Liver (tissue), 8 donors: ENCODE measurements at regions not wholly inside any gene's neighbourhood (a gene's known extent, or its start where the extent isn't known, plus 50 kb on each side); places are given as distances from the start of the nearest gene placed in this dataset.

Experiments used
- DNase-seq: peaks from one replicate; pipeline ENCODE4 v3.0.0-alpha.2; 2017; ENCODE audit warnings: low spot score
- H3K27ac ChIP-seq, 2 donors: one replicate each; pipeline ENCODE4 v1.7.0; 2013; ENCODE audit warnings: inconsistent platforms in 2 of 2, low read length in 2 of 2, control low read depth in 1 of 2, low read depth in 1 of 2, mild to moderate bottlenecking in 1 of 2
- H3K27me3 ChIP-seq, 4 donors: one replicate each; pipeline versions ENCODE4 v1.6.1 to v1.7.0; 2013; ENCODE audit warnings: low read length in 3 of 4, inconsistent platforms in 1 of 4, mild to moderate bottlenecking in 1 of 4, moderate library complexity in 1 of 4; ENCODE audit not compliant: control insufficient read depth in 4 of 4, insufficient read depth in 4 of 4
- H3K36me3 ChIP-seq, 4 donors: one replicate each; pipeline versions ENCODE4 v1.6.1 to v1.7.0; 2013; ENCODE audit warnings: low read length in 3 of 4, mild to moderate bottlenecking in 3 of 4, low read depth in 1 of 4, moderate library complexity in 1 of 4; ENCODE audit not compliant: control insufficient read depth in 4 of 4, insufficient read depth in 3 of 4
- H3K4me1 ChIP-seq, 4 donors: one replicate each; pipeline versions ENCODE4 v1.6.1 to v1.7.0; 2013; ENCODE audit warnings: low read length in 3 of 4, mild to moderate bottlenecking in 3 of 4, moderate library complexity in 1 of 4; ENCODE audit not compliant: control insufficient read depth in 4 of 4, insufficient read depth in 4 of 4
- H3K4me3 ChIP-seq, 3 donors: one replicate each; pipeline versions ENCODE4 v1.6.1 to v1.7.0; 2013; ENCODE audit warnings: low read length in 3 of 3, control low read depth in 1 of 3, low read depth in 1 of 3, mild to moderate bottlenecking in 1 of 3
- H3K9ac ChIP-seq, 2 donors: one replicate each; pipeline ENCODE4 v1.7.0; 2013; ENCODE audit warnings: low read length in 2 of 2, mild to moderate bottlenecking in 2 of 2, moderate library complexity in 2 of 2, control low read depth in 1 of 2, low read depth in 1 of 2
- H3K9me3 ChIP-seq, 4 donors: one replicate each; pipeline versions ENCODE4 v1.6.1 to v1.7.0; 2013; ENCODE audit warnings: low read length in 3 of 4; ENCODE audit not compliant: control insufficient read depth in 4 of 4
- ATF3 ChIP-seq: IDR thresholded peaks from 2 replicates; pipeline ENCODE4 v1.6.1; 2016; ENCODE audit warnings: antibody characterized with exemption
- CTCF ChIP-seq: fragments of 150-350 bp; IDR thresholded peaks from 2 replicates; pipeline ENCODE4 v1.5.1; 2017; ENCODE audit warnings: improper control_type of control experiment, low read depth, low read length; ENCODE audit not compliant: missing input control
- EGR1 ChIP-seq, 2 donors: IDR thresholded peaks; 2 replicates each; pipeline ENCODE4 v1.6.1; 2016 to 2018; ENCODE audit warnings: antibody characterized with exemption in 2 of 2, low read depth in 2 of 2
- FOXA1 ChIP-seq: IDR thresholded peaks from 2 replicates; pipeline ENCODE4 v1.6.1; 2016; ENCODE audit warnings: antibody characterized with exemption
- FOXA2 ChIP-seq: IDR thresholded peaks from 2 replicates; pipeline ENCODE4 v1.6.1; 2016; ENCODE audit warnings: antibody characterized with exemption
- GABPA ChIP-seq, 2 donors: IDR thresholded peaks in 1 of 2; conservative IDR thresholded peaks in 1 of 2; 2 replicates each; pipeline ENCODE4 v1.6.1; 2016; ENCODE audit warnings: antibody characterized with exemption in 2 of 2, mild to moderate bottlenecking in 1 of 2, moderate library complexity in 1 of 2
- HNF4A ChIP-seq, 2 donors: conservative IDR thresholded peaks; 2 replicates each; pipeline ENCODE4 v1.6.1; 2016; ENCODE audit warnings: antibody characterized with exemption in 2 of 2, mild to moderate bottlenecking in 2 of 2
- HNF4G ChIP-seq: IDR thresholded peaks from 2 replicates; pipeline ENCODE4 v1.6.1; 2016; ENCODE audit warnings: antibody characterized with exemption
- JUND ChIP-seq, 2 donors: IDR thresholded peaks; 2 replicates each; pipeline ENCODE4 v1.6.1; 2016; ENCODE audit warnings: antibody characterized with exemption in 2 of 2
- MAX ChIP-seq: IDR thresholded peaks from 2 replicates; pipeline ENCODE4 v1.6.1; 2016; ENCODE audit warnings: antibody characterized with exemption
- NR2F2 ChIP-seq: IDR thresholded peaks from 2 replicates; pipeline ENCODE4 v1.6.1; 2016; ENCODE audit warnings: antibody characterized with exemption
- RAD21 ChIP-seq, 2 donors: IDR thresholded peaks; 2 replicates each; pipeline ENCODE4 v1.6.1; 2016; ENCODE audit warnings: antibody characterized with exemption in 2 of 2, mild to moderate bottlenecking in 2 of 2
- REST ChIP-seq: IDR thresholded peaks from 2 replicates; pipeline ENCODE4 v1.6.1; 2016; ENCODE audit warnings: antibody characterized with exemption, mild to moderate bottlenecking
- RXRA ChIP-seq, 2 donors: IDR thresholded peaks; 2 replicates each; pipeline ENCODE4 v1.6.1; 2017 to 2018; ENCODE audit warnings: antibody characterized with exemption in 2 of 2, mild to moderate bottlenecking in 1 of 2
- SP1 ChIP-seq: IDR thresholded peaks from 2 replicates; pipeline ENCODE4 v1.6.1; 2018; ENCODE audit warnings: antibody characterized with exemption, mild to moderate bottlenecking
- YY1 ChIP-seq: IDR thresholded peaks from 2 replicates; pipeline ENCODE4 v1.6.1; 2016; ENCODE audit warnings: antibody characterized with exemption, mild to moderate bottlenecking
- ZBTB33 ChIP-seq: IDR thresholded peaks from 2 replicates; pipeline ENCODE4 v1.6.1; 2016; ENCODE audit warnings: antibody characterized with exemption
- WGBS: extraction: QIAGEN DNeasy Blood & Tissue Kit; methylation state at CpG from one replicate; pipeline ENCODE4 v1.1.7; 2013; 5-methylcytosine and 5-hydroxymethylcytosine counted together
- donor health status: healthy.
- donor health status: healthy.
- donor health status: healthy.
- donor health status: healthy.
- donor health status: healthy.

GRCh38 chr5:91690921-91691320 is 307.8 kb upstream of the ARRDC3 start:
- H3K9me3 ChIP-seq = no peaks in the 10 kb centered on the region
- H3K27me3 ChIP-seq = no peaks in the 10 kb centered on the region
- DNase-seq = no peak
- H3K4me1 ChIP-seq = no peaks in the 10 kb centered on the region
- WGBS = 60% methylated on average over 3 of the region's 3 CpGs
- no peak for TF ChIP-seq GABPA (IDR thresholded peaks at IDR 0.05 in 1 of 2, conservative IDR thresholded peaks at IDR 0.05 in 1 of 2)
- no peak for TF ChIP-seq RAD21 (IDR thresholded peaks at IDR 0.05)
- TF ChIP-seq MAX = no peak
- TF ChIP-seq RXRA (IDR thresholded peaks at IDR 0.05) = no peak
- no peak for TF ChIP-seq FOXA2
- no peak for TF ChIP-seq CTCF
- no peak for TF ChIP-seq HNF4G
- no peak for TF ChIP-seq JUND (IDR thresholded peaks at IDR 0.05)
- no peak for TF ChIP-seq HNF4A (conservative IDR thresholded peaks at IDR 0.05)
- TF ChIP-seq ZBTB33 = no peak
- TF ChIP-seq YY1 = no peak
- no peak for TF ChIP-seq EGR1 (IDR thresholded peaks at IDR 0.05; ENCODE audit: low read depth in 2 of 2)
- no peak for TF ChIP-seq FOXA1
- TF ChIP-seq SP1 = no peak
- no peak for TF ChIP-seq ATF3
- TF ChIP-seq REST = no peak
- no peak overlapping the region for H3K27ac ChIP-seq
- no peaks in the 10 kb centered on the region for H3K36me3 ChIP-seq
- no peak overlapping the region for H3K9ac ChIP-seq
- H3K4me3 ChIP-seq = no peak overlapping the region

GRCh38 chr5:91687430-91687829 is 304.3 kb upstream of the ARRDC3 start:
- WGBS = 62% methylated on average over 2 of the region's 2 CpGs
- no peak for DNase-seq
- Histone ChIP-seq H3K36me3 (no peaks in the 10 kb centered on the region), H3K9ac (no peak overlapping the region), H3K4me3 (no peak overlapping the region), H3K27ac (no peak overlapping the region), H3K9me3 (no peaks in the 10 kb centered on the region), H3K27me3 (no peaks in the 10 kb centered on the region), H3K4me1 (no peaks in the 10 kb centered on the region)
- TF ChIP-seq MAX (no peak), HNF4A (conservative IDR thresholded peaks at IDR 0.05) (no peak), HNF4G (no peak), RXRA (IDR thresholded peaks at IDR 0.05) (no peak), ATF3 (no peak), NR2F2 (no peak), EGR1 (IDR thresholded peaks at IDR 0.05; ENCODE audit: low read depth in 2 of 2) (no peak), GABPA (IDR thresholded peaks at IDR 0.05 in 1 of 2, conservative IDR thresholded peaks at IDR 0.05 in 1 of 2) (no peak), ZBTB33 (no peak)
